ENCODE measurements at regions not wholly inside any gene's neighbourhood (a gene's known extent, or its start where the extent isn't known, plus 50 kb on each side); places are given as distances from the start of the nearest gene placed in this dataset.

GRCh38 chr5:130896636-130897035 lies 268.4 kb downstream of the HINT1 start:
- no peak overlapping the region for H3K9ac ChIP-seq (ENCODE audit: insufficient read depth, low read length, poor library complexity, severe bottlenecking)
- no peak overlapping the region for H3K4me3 ChIP-seq (replicated peaks in 1 of 3; ENCODE audit: low read depth in 2 of 3, low read length in 3 of 3)

GRCh38 chr5:130893006-130893405 lies 272.1 kb downstream of the HINT1 start:
- Mint-ChIP-seq H3K4me3 (no peak overlapping the region), H3K27me3 (ENCODE audit: low read depth in 3 of 3) (peaks cover 0 to 8% (median 2%) of the 10 kb centered on the region in 3 donors), H3K4me1 (peaks cover 9% of the 10 kb centered on the region), H3K36me3 (no peaks in the 10 kb centered on the region), H3K27ac (no peak overlapping the region), H3K9me3 (peaks cover 2 to 8% (median 5%) of the 10 kb centered on the region in 7 donors)
- H3K79me2 ChIP-seq (ENCODE audit: insufficient read depth, low read length) = no peaks in the 10 kb centered on the region
- H4K20me1 ChIP-seq (ENCODE audit: insufficient read depth, low read length) = no peaks in the 10 kb centered on the region
- intact Hi-C loops (cut with micrococcal nuclease) = no loop called here
- H3K36me3 ChIP-seq (replicated peaks in 1 of 2; ENCODE audit: control insufficient read depth in 1 of 2, insufficient read depth in 2 of 2, low read length in 2 of 2) = no peaks in the 10 kb centered on the region
- no peak overlapping the region for H2AFZ ChIP-seq (ENCODE audit: insufficient read depth, low read depth, low read length, poor library complexity, severe bottlenecking)
- H3K27me3 ChIP-seq (ENCODE audit: control insufficient read depth in 2 of 2, insufficient read depth in 2 of 2, low read length in 2 of 2) = no peaks in the 10 kb centered on the region
- H3K9me3 ChIP-seq (replicated peaks in 1 of 2; ENCODE audit: control insufficient read depth in 1 of 2, insufficient read depth in 1 of 2, low read length in 2 of 2) = no peaks in the 10 kb centered on the region
- no peak for TF ChIP-seq CTCF (IDR thresholded peaks at IDR 0.05)
- 33% methylated on average over 1 of the region's 1 CpG for WGBS (ENCODE audit: insufficient coverage)
- H3K4me1 ChIP-seq (ENCODE audit: control insufficient read depth in 1 of 2, insufficient read depth in 2 of 2, low read length in 2 of 2) = peaks cover 7 to 9% of the 10 kb centered on the region in 2 donors
- H3K4me2 ChIP-seq (replicated peaks; ENCODE audit: extremely low read depth, low read length, poor library complexity, severe bottlenecking) = no peak overlapping the region
- H3K27ac ChIP-seq (ENCODE audit: low read depth in 1 of 2, low read length in 2 of 2) = no peak overlapping the region
- DNase-seq = no peak
- no peak overlapping the region for H3K4me3 ChIP-seq (replicated peaks in 1 of 3; ENCODE audit: low read depth in 2 of 3, low read length in 3 of 3)
- H3K9ac ChIP-seq (ENCODE audit: insufficient read depth, low read length, poor library complexity, severe bottlenecking) = no peak overlapping the region

More at GRCh38 chr5:130896636-130897035, 268.4 kb downstream of the HINT1 start:
- intact Hi-C loops (cut with micrococcal nuclease) = no loop called here
- Mint-ChIP-seq H3K36me3 (no peaks in the 10 kb centered on the region), H3K27ac (no peak overlapping the region), H3K9me3 (peaks cover 2 to 17% (median 10%) of the 10 kb centered on the region in 7 donors), H3K4me3 (no peak overlapping the region), H3K27me3 (ENCODE audit: low read depth in 3 of 3) (peaks cover 1 to 5% (median 4%) of the 10 kb centered on the region in 3 donors), H3K4me1 (peaks cover 7% of the 10 kb centered on the region)
- no peaks in the 10 kb centered on the region for H3K36me3 ChIP-seq (replicated peaks in 1 of 2; ENCODE audit: control insufficient read depth in 1 of 2, insufficient read depth in 2 of 2, low read length in 2 of 2)
- H3K4me2 ChIP-seq (replicated peaks; ENCODE audit: extremely low read depth, low read length, poor library complexity, severe bottlenecking) = no peak overlapping the region
- DNase-seq = no peak
- no peak for TF ChIP-seq CTCF (IDR thresholded peaks at IDR 0.05)
- no peaks in the 10 kb centered on the region for H3K79me2 ChIP-seq (ENCODE audit: insufficient read depth, low read length)
- no peaks in the 10 kb centered on the region for H4K20me1 ChIP-seq (ENCODE audit: insufficient read depth, low read length)
- WGBS (ENCODE audit: insufficient coverage) = no CpG with 5 or more reads among the region's 2 CpGs
- H3K4me1 ChIP-seq (ENCODE audit: control insufficient read depth in 1 of 2, insufficient read depth in 2 of 2, low read length in 2 of 2) = peaks cover 5 to 7% of the 10 kb centered on the region in 2 donors
- H2AFZ ChIP-seq (ENCODE audit: insufficient read depth, low read depth, low read length, poor library complexity, severe bottlenecking) = no peak overlapping the region
- H3K27me3 ChIP-seq (ENCODE audit: control insufficient read depth in 2 of 2, insufficient read depth in 2 of 2, low read length in 2 of 2) = no peaks in the 10 kb centered on the region
- H3K9me3 ChIP-seq (replicated peaks in 1 of 2; ENCODE audit: control insufficient read depth in 1 of 2, insufficient read depth in 1 of 2, low read length in 2 of 2) = no peaks in the 10 kb centered on the region
- no peak overlapping the region for H3K27ac ChIP-seq (ENCODE audit: low read depth in 1 of 2, low read length in 2 of 2)
